A673 (cell line): ENCODE measurements at regions not wholly inside any gene's neighbourhood (a gene's known extent, or its start where the extent isn't known, plus 50 kb on each side); places are given as distances from the start of the nearest gene placed in this dataset.

Source experiments
- CTCF ChIP-seq: fragments of 300-800, 200-600 bp; sonication (generic); conservative IDR thresholded peaks from 2 replicates; pipeline ENCODE4 v1.5.1; 2017; ENCODE audit warnings: low read depth, mild to moderate bottlenecking, antibody characterized with exemption, low read length, moderate library complexity, mixed read lengths
- EZH2 ChIP-seq: fragments of 200-600 bp; sonication (generic); IDR thresholded peaks from 2 replicates; pipeline ENCODE4 v1.6.1; 2017; ENCODE audit warnings: borderline replicate concordance, low read depth, mild to moderate bottlenecking, mixed read lengths, antibody characterized with exemption, low read length; ENCODE audit not compliant: poor library complexity, severe bottlenecking

GRCh38 chr5:168171901-168172759, 119.3 kb upstream of the WWC1 start:
- no peak for TF ChIP-seq CTCF
- TF ChIP-seq EZH2: no peak
